Effector memory CD8-positive, alpha-beta T cell (primary cell): ENCODE measurements at regions not wholly inside any gene's neighbourhood (a gene's known extent, or its start where the extent isn't known, plus 50 kb on each side); places are given as distances from the start of the nearest gene placed in this dataset.

Experiments
- ATAC-seq: fragments of 150-1000 bp; cut with Tn5 transposase; replicated peaks from 2 replicates; pipeline ENCODE4 v1.10.0; 2021; ENCODE audit warnings: mild to moderate bottlenecking, moderate library complexity
- DNase-seq, 3 experiments: peaks; one replicate each; pipeline ENCODE4 v3.0.0; 2021
- H3K27ac Mint-ChIP-seq, 2 donors: one replicate each; pipeline ENCODE4 v1.8.0; 2022; ENCODE audit warnings: mild to moderate bottlenecking in 2 of 2, mixed read lengths in 2 of 2, moderate library complexity in 2 of 2
- H3K27me3 Mint-ChIP-seq, 2 donors: one replicate each; pipeline ENCODE4 v1.8.0; 2022; ENCODE audit warnings: mixed read lengths in 2 of 2
- H3K36me3 Mint-ChIP-seq: one replicate; pipeline ENCODE4 v1.8.0; 2022; ENCODE audit warnings: mild to moderate bottlenecking, moderate library complexity, mixed read lengths; ENCODE audit not compliant: insufficient read depth
- H3K4me1 Mint-ChIP-seq, 2 donors: one replicate each; pipeline ENCODE4 v1.8.0; 2022; ENCODE audit warnings: low read depth in 2 of 2, mixed read lengths in 2 of 2
- H3K4me3 Mint-ChIP-seq, 2 donors: one replicate each; pipeline ENCODE4 v1.8.0; 2022; ENCODE audit warnings: mild to moderate bottlenecking in 2 of 2, mixed read lengths in 2 of 2, moderate library complexity in 2 of 2
- H3K9me3 Mint-ChIP-seq, 2 donors: one replicate each; pipeline ENCODE4 v1.8.0; 2022; ENCODE audit warnings: mixed read lengths in 2 of 2

DNA sequence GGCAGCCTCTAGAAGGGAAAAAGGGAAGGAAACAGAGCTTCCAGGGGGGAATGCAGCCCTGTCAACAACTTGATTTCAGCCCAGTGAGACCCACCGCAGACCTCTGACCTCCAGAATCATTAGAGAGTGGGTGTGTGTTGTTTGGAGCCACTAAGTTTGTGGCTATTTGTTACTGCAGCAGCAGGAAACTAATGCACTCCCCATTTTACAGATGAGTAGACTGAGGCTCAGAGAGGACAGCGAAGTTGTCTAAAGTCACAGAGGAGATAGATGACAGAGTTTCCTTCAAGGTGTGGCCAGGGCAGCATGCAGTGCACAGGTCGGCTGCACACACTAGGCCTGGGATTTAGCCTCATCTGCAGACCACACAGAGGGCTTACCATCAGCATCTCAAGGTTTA lies 81.8 kb upstream of the ALDH1L1 start:
- Mint-ChIP-seq H3K4me1 (peaks cover 2 to 8% of the 10 kb centered on the region in 2 donors), H3K27me3 (peaks cover 49 to 71% of the 10 kb centered on the region in 2 donors), H3K27ac (no peak overlapping the region), H3K36me3 (peaks cover 3% of the 10 kb centered on the region), H3K4me3 (no peak overlapping the region), H3K9me3 (no peaks in the 10 kb centered on the region)
- DNase-seq (no peak), ATAC-seq (no peak)

DNA sequence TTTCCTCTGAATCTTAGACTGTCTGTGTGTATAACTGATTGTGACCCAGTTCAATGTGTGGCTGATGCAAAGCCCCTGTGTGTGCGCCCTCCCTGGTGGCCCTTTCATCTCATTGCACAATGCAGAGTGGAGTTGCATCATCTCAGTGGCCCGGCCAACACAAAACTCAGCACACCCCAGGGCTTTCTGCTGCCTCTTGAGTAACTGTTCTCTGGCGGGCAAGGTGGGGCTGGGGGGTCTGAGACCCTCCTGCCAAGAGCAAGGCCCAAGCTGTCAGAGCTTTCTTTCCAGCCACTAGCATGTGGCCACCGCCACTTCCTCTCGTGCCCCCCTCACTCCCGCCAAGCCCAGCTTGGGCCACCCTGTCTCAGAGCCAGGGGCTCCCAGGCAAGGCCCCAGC lies 80.7 kb upstream of the ALDH1L1 start:
- H3K9me3 Mint-ChIP-seq = no peaks in the 10 kb centered on the region
- ATAC-seq (no peak), DNase-seq (no peak)
- peaks cover 44 to 71% of the 10 kb centered on the region in 2 donors for H3K27me3 Mint-ChIP-seq
- H3K36me3 Mint-ChIP-seq = peaks cover 3% of the 10 kb centered on the region
- H3K27ac Mint-ChIP-seq = peak overlapping the region in 1 of 2 donors; percentile 32
- H3K4me3 Mint-ChIP-seq = no peak overlapping the region
- H3K4me1 Mint-ChIP-seq = peaks cover 2 to 8% of the 10 kb centered on the region in 2 donors

- DNase-seq = no peak
- H3K27me3 Mint-ChIP-seq = peaks cover 35 to 60% of the 10 kb centered on the region in 2 donors
- peaks cover 2 to 8% of the 10 kb centered on the region in 2 donors for H3K4me1 Mint-ChIP-seq
- H3K4me3 Mint-ChIP-seq = no peak overlapping the region
- no peak overlapping the region for H3K27ac Mint-ChIP-seq
- no peaks in the 10 kb centered on the region for H3K9me3 Mint-ChIP-seq
- H3K36me3 Mint-ChIP-seq = peaks cover 3% of the 10 kb centered on the region
- no peak for ATAC-seq
These were observed 79.3 kb upstream of the ALDH1L1 start for GRCh38 chr3:126259411-126260391.

DNA sequence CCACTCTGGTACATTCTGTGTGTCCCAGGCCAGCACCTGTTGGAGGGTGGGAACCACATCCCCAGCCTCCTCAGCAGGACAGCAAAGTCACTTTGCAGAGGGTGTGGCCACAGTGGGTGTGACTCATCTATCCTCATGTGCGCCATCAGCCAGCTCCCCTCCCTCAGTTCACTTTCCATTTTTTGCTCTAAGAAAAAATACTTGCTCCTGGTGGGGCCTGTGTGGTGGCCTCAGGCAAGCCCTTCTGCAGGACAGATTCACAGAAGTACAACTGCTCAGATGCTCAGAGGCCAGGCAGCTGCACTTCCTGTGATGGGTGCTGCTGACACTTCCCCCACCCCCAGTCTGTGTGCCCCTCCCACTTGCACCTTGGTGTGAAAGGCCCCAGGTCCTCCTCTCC lies 78.3 kb upstream of the ALDH1L1 start:
- Mint-ChIP-seq H3K27ac (no peak overlapping the region), H3K9me3 (no peaks in the 10 kb centered on the region), H3K4me3 (no peak overlapping the region), H3K4me1 (peaks cover 2 to 8% of the 10 kb centered on the region in 2 donors), H3K27me3 (peaks cover 24 to 50% of the 10 kb centered on the region in 2 donors), H3K36me3 (peaks cover 3% of the 10 kb centered on the region)
- DNase-seq (no peak), ATAC-seq (no peak)

GRCh38 chr3:126257984-126258383 lies 77.6 kb upstream of the ALDH1L1 start:
- H3K9me3 Mint-ChIP-seq = no peaks in the 10 kb centered on the region
- DNase-seq = no peak
- no peak overlapping the region for H3K27ac Mint-ChIP-seq
- H3K27me3 Mint-ChIP-seq = peaks cover 20 to 43% of the 10 kb centered on the region in 2 donors
- ATAC-seq = no peak
- H3K4me1 Mint-ChIP-seq = peaks cover 2 to 8% of the 10 kb centered on the region in 2 donors
- H3K36me3 Mint-ChIP-seq = peaks cover 3% of the 10 kb centered on the region
- no peak overlapping the region for H3K4me3 Mint-ChIP-seq

DNA sequence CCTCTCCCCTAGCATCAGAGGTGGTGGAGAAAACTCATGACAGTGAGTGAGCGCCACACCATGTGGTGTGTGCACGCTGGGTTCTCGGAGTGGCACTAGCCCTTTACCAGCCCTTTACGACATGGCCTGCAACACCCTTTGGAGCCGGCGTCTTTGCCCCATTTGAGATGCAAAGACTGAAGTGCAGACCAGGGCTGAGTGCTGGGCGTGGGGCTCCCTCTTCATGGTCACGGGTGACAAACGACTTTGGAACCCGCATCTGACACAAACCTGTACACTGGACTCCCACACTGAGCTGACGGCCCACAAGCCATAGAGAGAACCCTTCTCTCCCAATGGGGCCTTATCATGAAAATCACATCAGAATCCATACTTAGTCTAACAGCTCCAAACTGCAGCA lies 76.8 kb upstream of the ALDH1L1 start:
- Mint-ChIP-seq H3K4me3 (no peak overlapping the region), H3K4me1 (peaks cover 2 to 8% of the 10 kb centered on the region in 2 donors), H3K9me3 (no peaks in the 10 kb centered on the region), H3K27ac (no peak overlapping the region), H3K27me3 (peaks cover 14 to 35% of the 10 kb centered on the region in 2 donors), H3K36me3 (peaks cover 3% of the 10 kb centered on the region)
- ATAC-seq (no peak), DNase-seq (no peak)

GRCh38 chr3:126256251-126256650 lies 75.9 kb upstream of the ALDH1L1 start:
- H3K27me3 Mint-ChIP-seq = peaks cover 5 to 26% of the 10 kb centered on the region in 2 donors
- H3K4me1 Mint-ChIP-seq = peaks cover 2 to 8% of the 10 kb centered on the region in 2 donors
- peaks cover 3% of the 10 kb centered on the region for H3K36me3 Mint-ChIP-seq
- H3K9me3 Mint-ChIP-seq = no peaks in the 10 kb centered on the region
- DNase-seq (no peak), ATAC-seq (no peak)
- H3K27ac Mint-ChIP-seq = no peak overlapping the region
- H3K4me3 Mint-ChIP-seq = no peak overlapping the region

DNA sequence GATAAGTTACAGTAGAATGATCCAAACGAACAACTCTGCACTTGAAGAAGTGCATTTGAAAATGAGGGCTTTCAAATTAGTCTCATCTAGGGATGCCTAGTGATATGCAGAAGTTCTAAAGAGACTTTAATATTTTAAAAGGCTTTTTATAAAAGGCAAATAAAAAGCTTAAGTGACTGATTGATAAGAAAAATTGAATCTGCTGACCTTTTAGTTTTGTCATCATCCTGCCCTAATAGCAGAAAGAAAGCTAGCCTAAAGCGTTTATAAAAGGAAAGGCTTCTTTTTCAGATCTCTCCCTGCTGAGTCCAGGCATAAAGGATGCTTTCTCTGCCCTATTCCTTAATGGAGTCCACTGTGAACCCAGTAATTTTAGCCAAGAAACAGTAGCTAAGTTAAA lies 72.7 kb upstream of the ALDH1L1 start:
- H3K4me3 Mint-ChIP-seq = no peak overlapping the region
- DNase-seq = no peak
- H3K27ac Mint-ChIP-seq = no peak overlapping the region
- ATAC-seq = no peak
- H3K27me3 Mint-ChIP-seq = peaks cover 8 to 26% of the 10 kb centered on the region in 2 donors
- H3K36me3 Mint-ChIP-seq = no peaks in the 10 kb centered on the region
- no peaks in the 10 kb centered on the region for H3K4me1 Mint-ChIP-seq
- peaks cover 0 to 5% of the 10 kb centered on the region in 2 donors for H3K9me3 Mint-ChIP-seq

GRCh38 chr3:126252373-126252772 lies 72.0 kb upstream of the ALDH1L1 start:
- Mint-ChIP-seq H3K36me3 (no peaks in the 10 kb centered on the region), H3K9me3 (peaks cover 0 to 11% of the 10 kb centered on the region in 2 donors), H3K4me3 (no peak overlapping the region), H3K27ac (no peak overlapping the region), H3K27me3 (peaks cover 15 to 33% of the 10 kb centered on the region in 2 donors), H3K4me1 (no peaks in the 10 kb centered on the region)
- DNase-seq = no peak
- ATAC-seq = no peak

GRCh38 chr3:126245811-126246727 lies 65.7 kb upstream of the ALDH1L1 start:
- ATAC-seq (no peak), DNase-seq (no peak)
- H3K9me3 Mint-ChIP-seq = peaks cover 0 to 11% of the 10 kb centered on the region in 2 donors
- no peak overlapping the region for H3K27ac Mint-ChIP-seq
- no peaks in the 10 kb centered on the region for H3K4me1 Mint-ChIP-seq
- no peaks in the 10 kb centered on the region for H3K36me3 Mint-ChIP-seq
- H3K4me3 Mint-ChIP-seq = no peak overlapping the region
- H3K27me3 Mint-ChIP-seq = peaks cover 15 to 38% of the 10 kb centered on the region in 2 donors
